ENCODE measurements at regions not wholly inside any gene's neighbourhood (a gene's known extent, or its start where the extent isn't known, plus 50 kb on each side); places are given as distances from the start of the nearest gene placed in this dataset.

DNA sequence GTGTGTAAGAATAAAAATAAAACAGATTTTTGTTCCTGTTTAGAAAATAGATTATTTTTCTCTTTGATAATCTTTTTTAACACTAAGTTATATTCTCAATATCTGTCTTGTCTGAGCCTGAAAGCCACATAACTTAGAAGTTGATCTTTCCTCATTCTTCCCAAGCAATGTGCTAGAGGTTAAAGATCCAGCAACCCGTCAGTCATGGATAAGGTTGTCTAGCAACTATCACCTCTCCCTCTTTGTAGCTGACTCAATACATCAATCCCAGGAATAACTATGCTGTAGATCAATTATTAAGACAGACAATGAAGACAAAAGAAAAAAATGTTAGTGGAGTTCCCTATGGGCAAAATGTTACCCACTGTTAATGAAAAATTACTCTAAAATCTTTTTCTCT lies 813.1 kb upstream of the CCDC179 start:
- DNase-seq (ENCODE audit: low read depth in 3 of 3): no peak

- DNase-seq (ENCODE audit: low read depth in 3 of 3): no peak
Measured at GRCh38 chr11:23674866-23675265, 814.6 kb upstream of the CCDC179 start.

DNA sequence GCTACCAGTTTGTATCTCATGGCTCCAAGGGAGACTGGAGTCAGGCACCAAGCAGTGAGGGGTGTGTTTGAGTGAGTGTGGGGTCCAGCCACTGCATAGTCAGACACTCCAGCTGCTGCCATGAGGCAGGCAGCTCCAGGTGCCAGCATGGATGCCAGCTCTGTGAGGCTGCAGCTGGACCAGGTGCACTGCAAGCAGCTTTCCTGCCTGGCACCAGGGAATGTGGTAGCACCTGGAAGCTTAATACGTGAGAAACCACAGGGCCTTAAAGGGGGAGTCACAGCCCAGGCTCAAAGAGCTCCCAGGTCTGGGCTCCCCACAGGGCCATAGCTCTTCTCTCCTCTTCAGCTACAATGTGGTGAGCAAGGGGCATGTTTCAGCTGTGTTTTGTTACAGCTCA lies 817.8 kb upstream of the LUZP2 start:
- no peak for DNase-seq (ENCODE audit: low read depth in 3 of 3)

DNA sequence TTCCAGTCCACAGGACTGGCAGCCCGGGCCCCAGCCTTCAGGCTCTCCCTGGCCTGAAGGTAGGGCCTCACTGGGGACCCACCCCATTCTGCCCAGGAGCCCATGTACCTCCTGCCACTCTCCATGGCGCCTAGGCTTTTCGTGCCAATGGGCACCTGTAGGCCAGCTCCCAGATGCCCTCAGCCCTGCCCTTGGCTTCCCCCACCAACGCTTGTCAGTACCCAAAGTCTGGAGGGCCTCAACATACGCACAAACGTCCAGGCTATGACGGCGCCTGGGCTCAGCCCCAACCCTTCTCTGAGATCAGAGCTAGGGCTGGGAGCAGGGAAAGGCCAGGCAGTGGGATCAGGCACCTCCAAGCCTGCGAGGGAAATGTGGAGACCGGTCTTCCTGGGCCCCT lies 816.9 kb upstream of the LUZP2 start:
- no peak for DNase-seq (ENCODE audit: low read depth in 3 of 3)

DNA sequence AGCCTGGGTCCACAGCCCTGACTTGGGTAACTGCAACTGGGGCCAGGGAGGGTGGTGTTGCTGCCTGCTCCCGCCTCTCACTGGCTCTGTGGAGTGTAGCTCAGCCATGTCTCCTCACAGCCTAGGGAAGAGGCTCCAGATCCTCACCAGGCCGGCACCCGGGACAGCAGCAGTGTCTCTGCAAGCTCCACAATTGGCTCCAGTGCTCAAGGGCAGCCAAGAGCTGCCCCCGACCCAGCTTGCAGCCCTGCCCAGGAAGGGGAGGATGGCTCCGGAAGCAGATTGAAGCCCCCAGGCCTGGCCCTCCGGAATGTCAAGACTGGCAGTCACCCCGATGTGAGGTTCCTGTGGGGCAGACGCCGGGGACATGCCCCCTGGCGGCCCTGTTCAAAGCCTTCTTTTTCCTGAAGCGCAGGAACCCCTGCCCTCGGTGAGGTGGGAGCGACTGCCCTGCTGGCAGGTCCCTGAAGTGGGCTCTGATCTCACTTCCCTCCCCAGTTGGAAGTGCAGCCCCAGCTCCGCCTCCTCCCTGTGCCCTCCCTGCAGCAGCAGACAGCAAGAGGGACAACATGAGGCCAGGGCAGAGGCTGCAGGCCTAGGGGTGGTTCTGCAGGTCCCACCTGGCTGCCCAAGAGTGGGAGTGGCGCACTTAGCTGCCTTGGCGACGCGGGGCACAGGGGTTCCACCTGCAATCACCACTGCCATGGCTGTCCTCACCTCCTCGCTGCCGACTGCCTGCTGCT lies 816.2 kb upstream of the LUZP2 start:
- DNase-seq (ENCODE audit: low read depth in 3 of 3): no peak

- DNase-seq (ENCODE audit: low read depth in 3 of 3): no peak
Measured at GRCh38 chr11:23684701-23685100, 812.2 kb upstream of the LUZP2 start.

- no peak for DNase-seq (ENCODE audit: low read depth in 3 of 3)
Measured at GRCh38 chr11:23687991-23688390, 808.9 kb upstream of the LUZP2 start.

DNA sequence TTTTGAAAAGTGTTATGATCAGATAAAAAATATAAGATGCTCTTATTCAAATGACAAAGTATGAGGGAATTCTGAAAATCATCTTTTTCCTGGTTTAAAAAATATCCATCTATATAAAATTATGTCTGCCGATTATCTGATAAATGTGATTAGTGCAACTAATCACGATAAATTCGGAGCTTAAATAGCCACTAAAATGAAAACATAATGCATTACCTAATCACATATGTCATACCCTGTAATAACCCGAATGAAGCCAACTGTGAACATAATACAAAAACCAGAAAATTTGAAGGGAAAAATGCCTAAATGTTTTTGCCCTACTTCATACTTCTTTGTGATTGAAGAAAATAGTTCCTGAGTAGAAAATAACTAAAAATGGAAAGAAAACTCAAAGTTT lies 808.4 kb upstream of the LUZP2 start:
- no peak for DNase-seq (ENCODE audit: low read depth in 3 of 3)

- no peak for DNase-seq (ENCODE audit: low read depth in 3 of 3)
Measured at GRCh38 chr11:23688835-23689234, 808.0 kb upstream of the LUZP2 start.

GRCh38 chr11:23696688-23697415 lies 800.0 kb upstream of the LUZP2 start:
- DNase-seq (ENCODE audit: low read depth in 3 of 3): no peak

- no peak for DNase-seq (ENCODE audit: low read depth in 3 of 3)
Measured at GRCh38 chr11:23704183-23704582, 792.7 kb upstream of the LUZP2 start.

DNA sequence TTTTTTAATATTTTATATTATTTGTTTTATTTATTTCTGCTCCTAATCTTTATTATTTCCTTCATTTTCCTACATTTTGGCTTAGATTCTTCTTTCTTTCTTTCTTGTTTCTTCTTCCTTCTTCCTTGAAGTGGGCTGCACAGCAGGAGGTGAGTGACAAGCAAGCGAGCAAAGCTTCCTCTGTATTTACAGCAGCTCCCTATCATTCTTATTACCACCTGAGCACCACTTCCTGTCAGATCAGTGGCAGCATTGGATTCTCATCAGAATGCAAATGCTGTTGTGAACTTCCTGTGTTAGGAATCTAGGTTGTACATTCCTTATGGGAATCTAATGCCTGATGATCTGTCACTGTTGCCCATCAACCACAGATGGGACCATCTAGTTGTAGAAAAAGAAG lies 784.9 kb upstream of the LUZP2 start:
- no peak for DNase-seq (ENCODE audit: low read depth in 3 of 3)

DNA sequence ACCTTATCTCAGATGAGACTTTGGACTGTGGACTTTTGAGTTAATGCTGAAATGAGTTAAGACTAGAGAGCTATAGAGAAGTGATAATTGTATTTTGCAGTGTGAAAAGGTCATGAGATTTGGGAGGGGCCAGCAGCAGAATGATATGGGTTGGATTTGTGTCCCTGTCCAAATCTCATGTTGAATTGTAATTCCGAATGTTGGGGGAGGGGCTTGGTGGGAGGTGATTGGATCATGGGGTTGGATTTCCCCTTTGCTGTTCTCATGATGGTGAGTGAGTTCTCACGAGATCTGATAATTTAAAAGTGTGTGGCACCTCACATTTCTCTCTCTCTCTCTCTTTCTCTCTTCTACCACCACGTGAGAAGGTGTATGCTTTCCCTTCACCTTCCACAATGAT lies 777.8 kb upstream of the LUZP2 start:
- DNase-seq (ENCODE audit: low read depth in 3 of 3): no peak

DNA sequence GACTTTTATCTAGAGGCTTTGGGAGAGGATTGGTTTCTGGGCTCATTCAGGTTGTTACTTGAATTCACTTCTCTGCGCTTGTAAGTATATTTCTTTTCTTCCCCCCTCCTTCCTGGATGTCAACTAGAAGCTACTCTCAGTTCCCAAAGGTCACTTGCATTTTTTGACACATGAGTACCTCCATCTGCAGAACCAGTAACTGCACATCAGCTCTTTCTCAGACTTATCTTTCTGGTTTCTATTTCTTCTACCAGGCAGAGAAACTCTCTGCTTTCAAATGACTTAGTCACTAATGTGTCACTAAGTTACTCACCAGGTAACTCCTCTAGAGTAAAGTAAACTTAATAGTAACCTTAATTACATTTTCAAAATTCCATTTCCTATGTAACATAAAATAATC lies 773.0 kb upstream of the LUZP2 start:
- no peak for DNase-seq (ENCODE audit: low read depth in 3 of 3)

DNA sequence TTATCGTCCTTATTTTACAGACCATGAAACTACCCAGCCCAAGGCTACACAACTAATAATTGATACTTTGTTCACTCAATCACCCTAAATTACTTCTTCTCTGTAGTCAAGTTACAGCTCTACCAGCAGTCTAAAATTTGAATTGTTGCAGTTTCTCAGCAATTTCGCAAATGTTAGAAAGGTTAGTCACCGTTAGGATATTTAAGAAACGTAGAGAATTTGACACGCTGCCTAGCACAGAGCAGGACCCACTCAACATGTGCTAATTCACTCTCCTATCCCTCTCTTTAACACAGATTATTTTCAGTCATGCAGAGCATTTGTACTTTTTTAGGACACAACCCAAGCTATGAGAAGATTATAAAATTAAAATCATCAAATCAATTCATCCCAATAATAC lies 771.1 kb upstream of the LUZP2 start:
- DNase-seq (ENCODE audit: low read depth in 3 of 3): no peak

- DNase-seq (ENCODE audit: low read depth in 3 of 3): no peak
Measured at GRCh38 chr11:23727387-23727786, 769.5 kb upstream of the LUZP2 start.

GRCh38 chr11:23727794-23728193 lies 769.1 kb upstream of the LUZP2 start:
- DNase-seq (ENCODE audit: low read depth in 3 of 3): no peak

- DNase-seq (ENCODE audit: low read depth in 3 of 3): no peak
Measured at GRCh38 chr11:23729088-23729487, 767.8 kb upstream of the LUZP2 start.

DNA sequence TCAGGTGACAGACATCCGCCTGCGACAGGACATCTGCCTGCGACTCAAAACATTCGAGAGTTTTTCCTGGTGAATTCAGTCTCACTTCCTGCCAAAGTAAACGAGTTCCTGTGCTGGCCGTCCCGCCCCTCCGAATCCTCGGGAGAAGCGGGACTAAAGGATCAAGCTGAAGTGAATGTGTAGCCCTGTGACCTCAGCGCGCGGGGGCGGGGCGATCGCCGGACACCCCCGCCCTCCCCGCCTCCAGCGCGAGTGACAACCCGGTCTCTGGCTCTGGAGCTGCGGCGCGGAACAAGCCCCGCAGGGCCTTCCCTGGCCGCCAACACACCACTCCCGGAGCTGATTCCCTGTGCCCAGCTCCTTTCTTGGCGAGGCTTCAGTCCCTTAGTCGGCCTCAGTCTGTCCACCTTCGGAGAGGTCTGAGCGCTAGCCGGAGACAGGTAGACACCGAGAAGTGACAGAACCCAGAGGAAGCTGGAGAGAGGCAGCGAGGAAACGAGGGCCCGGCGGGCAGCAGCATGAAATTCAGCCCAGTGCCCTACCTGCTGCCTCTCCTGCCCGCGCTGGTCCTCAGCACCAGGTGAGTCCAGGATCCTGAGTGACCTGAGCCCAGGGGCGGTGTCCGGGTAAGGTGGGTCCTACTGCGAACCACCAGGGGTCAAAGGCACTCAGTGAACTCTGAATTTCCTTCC lies 766.4 kb upstream of the LUZP2 start:
- DNase-seq (ENCODE audit: low read depth in 3 of 3): no peak

DNA sequence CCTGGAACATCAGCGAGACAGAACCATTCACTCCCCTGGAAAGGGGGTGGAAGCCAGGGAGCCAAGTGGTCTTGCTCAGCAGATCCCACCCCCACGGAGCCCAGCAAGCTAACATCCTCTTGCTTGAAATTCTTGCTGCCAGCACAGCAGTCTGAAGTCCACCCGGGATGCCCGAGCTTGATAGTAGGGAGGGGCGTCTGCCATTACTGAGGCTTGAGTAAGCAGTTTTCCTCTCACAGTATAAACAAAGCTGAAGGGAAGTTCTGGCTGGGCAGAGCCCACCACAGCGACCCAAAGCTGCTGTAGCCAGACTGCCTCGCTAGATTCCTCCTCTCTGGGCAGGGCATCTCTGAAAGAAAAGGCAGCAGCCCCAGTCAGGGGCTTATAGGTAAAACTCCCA lies 764.8 kb upstream of the LUZP2 start:
- DNase-seq (ENCODE audit: low read depth in 3 of 3): no peak

- no peak for DNase-seq (ENCODE audit: low read depth in 3 of 3)
Measured at GRCh38 chr11:23746896-23747295, 750.0 kb upstream of the LUZP2 start.

GRCh38 chr11:23749762-23750430 lies 747.0 kb upstream of the LUZP2 start:
- DNase-seq (ENCODE audit: low read depth in 3 of 3): no peak
